Transverse colon (tissue), 4 donors: ENCODE measurements at regions not wholly inside any gene's neighbourhood (a gene's known extent, or its start where the extent isn't known, plus 50 kb on each side); places are given as distances from the start of the nearest gene placed in this dataset.

ENCODE experiments used
- DNase-seq: peaks from one replicate; pipeline ENCODE4 v3.0.0-alpha.2; 2019
- H3K27ac ChIP-seq, 4 donors: fragments of 200-600 bp; sonication (generic); 2 replicates each; pipeline ENCODE4 v1.5.1; 2016 to 2018; ENCODE audit warnings: inconsistent platforms in 4 of 4
- H3K27me3 ChIP-seq: fragments of 200-600 bp; sonication (generic); 2 replicates; pipeline ENCODE4 v1.5.1; 2017; ENCODE audit warnings: inconsistent platforms
- H3K36me3 ChIP-seq, 4 donors: fragments of 200-600 bp; sonication (generic); 2 replicates each; pipeline ENCODE4 v1.5.1; 2017 to 2019; ENCODE audit warnings: inconsistent platforms in 4 of 4
- H3K4me1 ChIP-seq, 4 donors: fragments of 200-600 bp; sonication (generic); 2 replicates each; pipeline ENCODE4 v1.5.1; 2017 to 2020; ENCODE audit warnings: inconsistent platforms in 4 of 4
- H3K4me3 ChIP-seq, 4 donors: fragments of 200-600 bp; sonication (generic); 1 replicate in 1 of 4; 2 replicates in 3 of 4; pipeline versions ENCODE4 v1.5.1 to v1.6.1; 2017 to 2019; ENCODE audit warnings: inconsistent platforms in 4 of 4
- H3K9me3 ChIP-seq, 2 donors: fragments of 200-600 bp; sonication (generic); 2 replicates each; pipeline ENCODE4 v1.5.1; 2017 to 2019; ENCODE audit warnings: inconsistent platforms in 2 of 2
- CTCF ChIP-seq, 5 experiments: fragments of 200-600 bp in 3 of 5; fragments of 450-650 bp in 2 of 5; sonication (generic) in 3 of 5; IDR thresholded peaks; 1 replicate in 2 of 5; 2 replicates in 3 of 5; pipeline ENCODE4 v1.5.1; 2016 to 2017; ENCODE audit warnings: antibody characterized with exemption in 5 of 5, inconsistent platforms in 3 of 5, mild to moderate bottlenecking in 2 of 5, moderate library complexity in 1 of 5
- EP300 ChIP-seq: sonication (generic); formaldehyde crosslinking; IDR thresholded peaks from one replicate; pipeline ENCODE4 v1.6.1; 2017; ENCODE audit warnings: antibody characterized with exemption, low read depth
- POLR2A ChIP-seq: fragments of 450-650 bp; IDR thresholded peaks from one replicate; pipeline ENCODE4 v1.6.1; 2016; ENCODE audit warnings: antibody characterized with exemption, mild to moderate bottlenecking, moderate library complexity
- POLR2AphosphoS5 ChIP-seq, 3 donors: sonication (generic); formaldehyde crosslinking; IDR thresholded peaks; one replicate each; pipeline ENCODE4 v1.6.1; 2016; ENCODE audit warnings: antibody characterized with exemption in 3 of 3
- WGBS, 2 donors: methylation state at CpG; one replicate each; pipeline ENCODE4 v1.1.5; 2018; ENCODE audit warnings: low coverage in 1 of 2; 5-methylcytosine and 5-hydroxymethylcytosine counted together
- in situ Hi-C, 4 donors: fragments of 200-750 bp; cut with MboI; loops; one replicate each; pipeline versions ENCODE4 v1.15.0 to v1.15.1; 2017; ENCODE audit warnings: low sequenced_read_pairs in 3 of 4, low pct_ligation_motif_present in 1 of 4, low pct_unique_long_range_greater_than_20kb in 1 of 4
- intact Hi-C: fragments of 100-400 bp; cut with DNase I; formaldehyde crosslinking; loops from one replicate; pipeline ENCODE4 v1.15.1; 2023; ENCODE audit warnings: low total_unique reads

- H3K27me3 ChIP-seq, result no peaks in the 10 kb centered on the region
- no peaks in the 10 kb centered on the region for H3K9me3 ChIP-seq
- WGBS, 2 donors, result 85 to 100% methylated on average over 1 of the region's 1 CpG
- no peaks in the 10 kb centered on the region for H3K4me1 ChIP-seq
- no peak for DNase-seq
- no peaks in the 10 kb centered on the region for H3K36me3 ChIP-seq
- H3K27ac ChIP-seq, result no peak overlapping the region
- intact Hi-C loops (no loop called here), in situ Hi-C loops (no loop called here)
- H3K4me3 ChIP-seq, result no peak overlapping the region
- TF ChIP-seq POLR2A, result no peak
Observed at GRCh38 chr3:151644020-151644620, 89.6 kb upstream of the AADACL2 start.

DNA sequence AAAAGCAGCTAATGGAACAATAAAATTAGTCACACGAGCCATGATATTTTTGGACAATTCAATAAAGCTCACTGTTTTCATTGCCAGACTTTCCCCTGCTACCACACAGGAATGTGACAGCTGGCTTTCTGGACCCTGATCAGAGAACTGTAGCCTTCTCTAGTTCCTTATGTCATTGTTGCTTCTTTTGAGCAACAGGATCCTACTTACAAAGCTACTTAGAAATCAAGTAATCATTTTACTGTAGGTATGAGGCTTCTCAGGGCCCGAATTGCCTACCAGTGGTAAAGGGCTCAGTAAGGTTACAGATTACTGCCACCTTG is 94.3 kb upstream of the AADACL2 start:
- no peaks in the 10 kb centered on the region for H3K27me3 ChIP-seq
- no peak for DNase-seq
- TF ChIP-seq POLR2AphosphoS5 (IDR thresholded peaks at IDR 0.05), result no peak
- TF ChIP-seq POLR2A, result no peak
- TF ChIP-seq CTCF (IDR thresholded peaks at IDR 0.05), result no peak
- no peak for TF ChIP-seq EP300
- H3K4me3 ChIP-seq, result no peak overlapping the region
- H3K36me3 ChIP-seq, result no peaks in the 10 kb centered on the region
- no peak overlapping the region for H3K27ac ChIP-seq
- in situ Hi-C loops, result no loop called here
- intact Hi-C loops, result no loop called here
- H3K9me3 ChIP-seq, result no peaks in the 10 kb centered on the region
- WGBS, 2 donors, result 60 to 67% methylated on average over 2 of the region's 2 CpGs
- no peaks in the 10 kb centered on the region for H3K4me1 ChIP-seq

DNA sequence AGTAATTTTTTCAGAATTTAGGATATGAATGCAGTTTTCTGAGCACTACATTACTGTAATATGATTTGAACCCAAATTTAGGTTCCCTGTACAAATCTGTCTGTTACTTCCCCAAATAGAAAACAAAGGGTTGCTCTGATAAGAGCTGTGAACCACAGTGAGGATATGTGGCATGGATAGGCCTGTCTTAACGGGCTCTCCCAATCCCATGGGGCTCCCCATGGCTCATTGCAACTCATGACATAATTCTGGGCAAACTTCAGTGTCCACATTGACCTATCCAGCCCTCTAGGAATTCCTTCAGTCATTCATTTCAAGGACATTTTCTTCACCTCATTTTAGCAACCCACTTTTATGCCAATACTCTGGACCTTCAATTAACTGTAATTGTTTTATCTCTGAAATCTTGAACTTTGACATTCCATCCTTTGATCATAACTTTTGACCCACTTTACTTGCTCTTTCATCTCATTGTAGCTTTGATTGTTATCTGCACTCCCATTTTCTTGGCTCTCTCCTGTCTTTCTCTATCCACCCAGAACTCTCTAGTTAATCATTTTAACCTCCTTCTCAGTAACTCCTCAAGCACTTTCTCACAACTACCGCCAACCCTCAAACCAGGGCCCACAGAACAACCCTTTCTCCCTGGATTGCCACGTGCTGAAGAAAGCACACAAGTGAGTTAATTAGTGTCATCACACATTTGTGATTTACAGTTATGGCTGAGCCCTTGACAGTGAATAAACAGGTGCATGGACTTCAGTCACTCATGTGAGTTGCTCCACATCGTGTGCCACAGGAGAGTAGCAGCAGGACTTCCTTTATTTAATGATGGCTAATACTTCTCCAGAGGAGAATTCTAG is 94.9 kb upstream of the AADACL2 start:
- no peak for DNase-seq
- intact Hi-C loops, result no loop called here
- 49 to 63% methylated on average over 1 to 4 of the region's 4 CpGs for WGBS, 2 donors

DNA sequence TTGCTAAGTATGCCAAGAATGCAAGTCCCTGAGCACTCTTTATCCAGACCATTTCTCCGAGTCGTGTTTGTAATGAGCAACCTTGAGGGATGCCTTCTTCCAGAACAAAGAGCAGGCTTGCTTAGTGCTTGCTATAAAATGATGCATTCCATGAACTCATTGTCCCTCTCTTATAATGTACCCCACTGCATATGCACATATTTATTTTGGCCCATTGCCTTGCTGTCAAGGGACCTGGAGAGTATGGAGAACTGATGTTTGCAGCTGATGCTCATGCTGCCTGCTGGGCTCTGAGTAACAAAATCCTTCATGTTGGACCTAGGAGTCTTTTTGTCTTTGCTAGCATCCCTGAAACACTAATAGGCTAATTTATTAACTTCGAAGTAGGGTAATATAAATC is 97.8 kb upstream of the AADACL2 start:
- TF ChIP-seq CTCF (IDR thresholded peaks at IDR 0.05), result no peak
- no peak for TF ChIP-seq POLR2AphosphoS5 (IDR thresholded peaks at IDR 0.05)
- TF ChIP-seq EP300, result no peak
- no peak for TF ChIP-seq POLR2A
- Histone ChIP-seq H3K4me1 (no peaks in the 10 kb centered on the region), H3K27me3 (no peaks in the 10 kb centered on the region), H3K4me3 (no peak overlapping the region), H3K27ac (no peak overlapping the region), H3K9me3 (no peaks in the 10 kb centered on the region), H3K36me3 (no peaks in the 10 kb centered on the region)
- intact Hi-C loops (no loop called here), in situ Hi-C loops (no loop called here)
- DNase-seq, result no peak
- 80 to 85% methylated on average over 1 to 3 of the region's 3 CpGs for WGBS, 2 donors

More for the DNA sequence above, 94.9 kb upstream of the AADACL2 start:
- Histone ChIP-seq H3K36me3 (no peaks in the 10 kb centered on the region), H3K9me3 (no peaks in the 10 kb centered on the region), H3K27me3 (no peaks in the 10 kb centered on the region), H3K27ac (no peak overlapping the region), H3K4me1 (no peaks in the 10 kb centered on the region), H3K4me3 (no peak overlapping the region)
- TF ChIP-seq EP300 (no peak), POLR2AphosphoS5 (IDR thresholded peaks at IDR 0.05) (no peak), CTCF (IDR thresholded peaks at IDR 0.05) (no peak), POLR2A (no peak)
- in situ Hi-C loops, result no loop called here
